SK-N-SH treated with all-trans-retinoic acid at 6 μM for 48 hours (cell line): ENCODE measurements at regions not wholly inside any gene's neighbourhood (a gene's known extent, or its start where the extent isn't known, plus 50 kb on each side); places are given as distances from the start of the nearest gene placed in this dataset.

Source experiments
- ATAC-seq: fragments of 200-7000 bp; cut with Tn5 transposase; 3 replicates; pipeline ENCODE4 v1.9.1; 2020; ENCODE audit warnings: mild to moderate bottlenecking, moderate library complexity
- BACH2 ChIP-seq: fragments of 250-450 bp; sonication (Bioruptor Pico); IDR thresholded peaks from 2 replicates; pipeline ENCODE4 v1.9.0; 2021; ENCODE audit warnings: mild to moderate bottlenecking, borderline replicate concordance
- CREB5 ChIP-seq: fragments of 250-450 bp; sonication (Bioruptor Pico); IDR thresholded peaks from 2 replicates; pipeline ENCODE4 v1.5.1; 2020; ENCODE audit warnings: low read depth, mild to moderate bottlenecking, moderate library complexity
- CSDC2 ChIP-seq: fragments of 250-450 bp; sonication (Bioruptor Pico); IDR thresholded peaks from 2 replicates; pipeline ENCODE4 v1.5.0; 2020; ENCODE audit warnings: mild to moderate bottlenecking, moderate library complexity
- ESRRG ChIP-seq: fragments of 250-450 bp; sonication (Bioruptor Pico); IDR thresholded peaks from 2 replicates; pipeline ENCODE4 v1.6.1; 2021; ENCODE audit warnings: mild to moderate bottlenecking
- GLIS3 ChIP-seq: fragments of 250-450 bp; sonication (Bioruptor Pico); IDR thresholded peaks from 2 replicates; pipeline ENCODE4 v1.5.0; 2020; ENCODE audit warnings: mild to moderate bottlenecking, moderate library complexity
- ISL1 ChIP-seq: fragments of 250-450 bp; sonication (Bioruptor Pico); IDR thresholded peaks from 2 replicates; pipeline ENCODE4 v2.1.2; 2022; ENCODE audit warnings: mild to moderate bottlenecking, moderate library complexity
- OSR1 ChIP-seq: fragments of 250-450 bp; sonication (Bioruptor Pico); IDR thresholded peaks from 2 replicates; pipeline ENCODE4 v1.8.0; 2022; ENCODE audit warnings: moderate library complexity, mild to moderate bottlenecking, inconsistent platforms
- POU6F1 ChIP-seq: fragments of 250-450 bp; sonication (Bioruptor Pico); IDR thresholded peaks from 2 replicates; pipeline ENCODE4 v1.8.0; 2021; ENCODE audit warnings: low read depth, mild to moderate bottlenecking, moderate library complexity, borderline replicate concordance
- PPARA ChIP-seq: fragments of 250-450 bp; sonication (Bioruptor Pico); IDR thresholded peaks from 2 replicates; pipeline ENCODE4 v1.5.0; 2020; ENCODE audit warnings: mild to moderate bottlenecking, borderline replicate concordance
- RARB ChIP-seq: fragments of 250-450 bp; sonication (Bioruptor Pico); IDR thresholded peaks from 2 replicates; pipeline ENCODE4 v1.8.0; 2021; ENCODE audit warnings: mild to moderate bottlenecking, moderate library complexity
- SNAI2 ChIP-seq: fragments of 250-450 bp; sonication (Bioruptor Pico); IDR thresholded peaks from 2 replicates; pipeline ENCODE4 v1.5.0; 2020; ENCODE audit warnings: mild to moderate bottlenecking, moderate library complexity
- TCF4 ChIP-seq: fragments of 250-450 bp; sonication (Bioruptor Pico); IDR thresholded peaks from 2 replicates; pipeline ENCODE4 v1.8.0; 2021; ENCODE audit warnings: mild to moderate bottlenecking, moderate library complexity, borderline replicate concordance
- TOX ChIP-seq: fragments of 250-450 bp; sonication (Bioruptor Pico); IDR thresholded peaks from 2 replicates; pipeline ENCODE4 v1.8.0; 2021; ENCODE audit warnings: mild to moderate bottlenecking, moderate library complexity, borderline replicate concordance
- TSHZ2 ChIP-seq: fragments of 250-450 bp; sonication (Bioruptor Pico); IDR thresholded peaks from 2 replicates; pipeline ENCODE4 v1.5.0; 2020; ENCODE audit warnings: mild to moderate bottlenecking, moderate library complexity
- ZFP3 ChIP-seq: fragments of 250-450 bp; sonication (Bioruptor Pico); IDR thresholded peaks from 2 replicates; pipeline ENCODE4 v1.5.0; 2020; ENCODE audit warnings: mild to moderate bottlenecking, moderate library complexity
- ZFP30 ChIP-seq: fragments of 450-650 bp; formaldehyde crosslinking; IDR thresholded peaks from 2 replicates; pipeline ENCODE4 v1.5.0; 2022; ENCODE audit warnings: mild to moderate bottlenecking, moderate library complexity
- ZNF565 ChIP-seq: fragments of 450-650 bp; formaldehyde crosslinking; conservative IDR thresholded peaks from 2 replicates; pipeline ENCODE4 v1.5.0; 2020; ENCODE audit warnings: low read depth, mild to moderate bottlenecking, moderate library complexity
- ZNF70 ChIP-seq: fragments of 450-650 bp; formaldehyde crosslinking; IDR thresholded peaks from 2 replicates; pipeline ENCODE4 v1.5.0; 2020; ENCODE audit warnings: mild to moderate bottlenecking, moderate library complexity
- ZNF8 ChIP-seq: fragments of 450-650 bp; formaldehyde crosslinking; IDR thresholded peaks from 2 replicates; pipeline ENCODE4 v1.5.0; 2020; ENCODE audit warnings: mild to moderate bottlenecking, moderate library complexity
- TF ChIP-seq, protein P1 (sequence below): fragments of 250-450 bp; sonication (Bioruptor Pico); IDR thresholded peaks from 2 replicates; pipeline ENCODE4 v1.5.1; 2021; ENCODE audit warnings: mild to moderate bottlenecking, moderate library complexity
- TF ChIP-seq, protein P2 (sequence below): fragments of 250-450 bp; sonication (Bioruptor Pico); IDR thresholded peaks from 2 replicates; pipeline ENCODE4 v1.8.0; 2020; ENCODE audit warnings: mild to moderate bottlenecking, moderate library complexity, borderline replicate concordance

DNA sequence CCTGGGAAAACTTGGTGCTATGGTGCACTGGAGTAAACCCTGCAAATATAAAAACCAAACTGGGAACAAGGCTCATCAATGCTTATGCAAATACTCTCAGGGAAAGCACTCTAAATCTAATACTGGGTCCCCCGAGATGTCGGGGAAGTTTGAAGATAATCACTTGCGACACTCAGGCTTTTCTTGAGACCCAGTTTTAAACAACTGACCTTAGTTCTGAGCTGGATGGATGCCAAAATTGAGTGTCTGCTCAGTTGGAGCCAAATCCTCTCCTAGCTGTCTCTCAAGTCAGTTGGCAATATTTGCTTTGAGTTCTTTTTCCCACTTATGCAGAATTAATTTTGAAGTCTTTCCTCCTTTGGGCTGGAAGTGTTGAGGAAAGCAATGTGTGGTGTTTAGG lies 75.5 kb upstream of the CD2AP start:
- no peak for ATAC-seq
- TF ChIP-seq CREB5 (CRISPR knock-in tag) = no peak
- no peak for TF ChIP-seq ZNF565 (CRISPR knock-in tag)
- no peak for TF ChIP-seq POU6F1 (CRISPR knock-in tag)
- TF ChIP-seq ISL1 = no peak
- TF ChIP-seq, protein P1, sequence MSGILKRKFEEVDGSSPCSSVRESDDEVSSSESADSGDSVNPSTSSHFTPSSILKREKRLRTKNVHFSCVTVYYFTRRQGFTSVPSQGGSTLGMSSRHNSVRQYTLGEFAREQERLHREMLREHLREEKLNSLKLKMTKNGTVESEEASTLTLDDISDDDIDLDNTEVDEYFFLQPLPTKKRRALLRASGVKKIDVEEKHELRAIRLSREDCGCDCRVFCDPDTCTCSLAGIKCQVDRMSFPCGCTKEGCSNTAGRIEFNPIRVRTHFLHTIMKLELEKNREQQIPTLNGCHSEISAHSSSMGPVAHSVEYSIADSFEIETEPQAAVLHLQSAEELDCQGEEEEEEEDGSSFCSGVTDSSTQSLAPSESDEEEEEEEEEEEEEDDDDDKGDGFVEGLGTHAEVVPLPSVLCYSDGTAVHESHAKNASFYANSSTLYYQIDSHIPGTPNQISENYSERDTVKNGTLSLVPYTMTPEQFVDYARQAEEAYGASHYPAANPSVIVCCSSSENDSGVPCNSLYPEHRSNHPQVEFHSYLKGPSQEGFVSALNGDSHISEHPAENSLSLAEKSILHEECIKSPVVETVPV (CRISPR knock-in tag) = no peak
- no peak for TF ChIP-seq ZFP30
- no peak for TF ChIP-seq TSHZ2 (CRISPR knock-in tag)
- TF ChIP-seq BACH2 (CRISPR knock-in tag) = no peak

- TF ChIP-seq ISL1 = no peak
- TF ChIP-seq, all 23 proteins: peak for 0
- no peak for ATAC-seq
These were observed 74.5 kb upstream of the CD2AP start for GRCh38 chr6:47403056-47403455.

- no peak for ATAC-seq
- no peak for TF ChIP-seq ZNF8 (CRISPR knock-in tag)
- TF ChIP-seq ESRRG (CRISPR knock-in tag) = no peak
- TF ChIP-seq ZNF70 (CRISPR knock-in tag) = no peak
- no peak for TF ChIP-seq GLIS3 (CRISPR knock-in tag)
- no peak for TF ChIP-seq PPARA (CRISPR knock-in tag)
- no peak for TF ChIP-seq TOX (CRISPR knock-in tag)
- no peak for TF ChIP-seq ZNF565 (CRISPR knock-in tag)
These were observed 73.8 kb upstream of the CD2AP start for GRCh38 chr6:47403801-47404200.

GRCh38 chr6:47404435-47404834 lies 73.2 kb upstream of the CD2AP start:
- no peak for ATAC-seq
- TF ChIP-seq SNAI2 (CRISPR knock-in tag) (no peak), TSHZ2 (CRISPR knock-in tag) (no peak), ZFP3 (CRISPR knock-in tag) (no peak), ZFP30 (no peak), ESRRG (CRISPR knock-in tag) (no peak), PPARA (CRISPR knock-in tag) (no peak), ISL1 (no peak), BACH2 (CRISPR knock-in tag) (no peak), ZNF70 (CRISPR knock-in tag) (no peak), GLIS3 (CRISPR knock-in tag) (no peak), TCF4 (CRISPR knock-in tag) (no peak), OSR1 (no peak), RARB (CRISPR knock-in tag) (no peak), CSDC2 (no peak)
- TF ChIP-seq, protein P2, sequence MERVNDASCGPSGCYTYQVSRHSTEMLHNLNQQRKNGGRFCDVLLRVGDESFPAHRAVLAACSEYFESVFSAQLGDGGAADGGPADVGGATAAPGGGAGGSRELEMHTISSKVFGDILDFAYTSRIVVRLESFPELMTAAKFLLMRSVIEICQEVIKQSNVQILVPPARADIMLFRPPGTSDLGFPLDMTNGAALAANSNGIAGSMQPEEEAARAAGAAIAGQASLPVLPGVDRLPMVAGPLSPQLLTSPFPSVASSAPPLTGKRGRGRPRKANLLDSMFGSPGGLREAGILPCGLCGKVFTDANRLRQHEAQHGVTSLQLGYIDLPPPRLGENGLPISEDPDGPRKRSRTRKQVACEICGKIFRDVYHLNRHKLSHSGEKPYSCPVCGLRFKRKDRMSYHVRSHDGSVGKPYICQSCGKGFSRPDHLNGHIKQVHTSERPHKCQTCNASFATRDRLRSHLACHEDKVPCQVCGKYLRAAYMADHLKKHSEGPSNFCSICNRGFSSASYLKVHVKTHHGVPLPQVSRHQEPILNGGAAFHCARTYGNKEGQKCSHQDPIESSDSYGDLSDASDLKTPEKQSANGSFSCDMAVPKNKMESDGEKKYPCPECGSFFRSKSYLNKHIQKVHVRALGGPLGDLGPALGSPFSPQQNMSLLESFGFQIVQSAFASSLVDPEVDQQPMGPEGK (CRISPR knock-in tag) = no peak
- TF ChIP-seq, protein P1 (CRISPR knock-in tag) = no peak
